HT1080 (cell line): ENCODE measurements at regions not wholly inside any gene's neighbourhood (a gene's known extent, or its start where the extent isn't known, plus 50 kb on each side); places are given as distances from the start of the nearest gene placed in this dataset.
"Not testable (repeated sequence)": the region's sequence is repeated elsewhere in the genome, so short reads cannot be mapped to it uniquely, and the experiment has no call there.

Source experiments
- DNase-seq: peaks from one replicate; pipeline ENCODE4 v3.0.0-alpha.2; 2015; ENCODE audit warnings: low read depth

DNA sequence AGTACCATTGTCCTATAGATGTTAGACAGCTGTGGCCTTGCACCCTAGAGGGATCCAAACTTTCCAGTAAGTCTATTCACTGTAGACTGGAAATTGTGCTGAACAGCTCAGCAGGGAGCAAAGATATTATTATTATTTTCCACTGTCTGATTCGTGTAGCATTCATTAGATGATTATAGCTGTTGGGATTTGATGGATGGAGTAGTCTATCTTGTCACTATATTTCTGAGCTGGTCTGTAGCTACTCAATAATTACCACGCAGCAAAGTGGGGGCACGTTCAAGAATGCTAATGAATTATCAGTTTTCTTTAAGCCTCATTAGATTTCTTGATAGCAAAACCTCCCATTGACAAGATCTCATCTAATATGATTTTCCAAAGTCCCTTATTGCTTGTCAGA, 113.2 kb downstream of the RTP4 start:
- DNase-seq, result no peak

DNA sequence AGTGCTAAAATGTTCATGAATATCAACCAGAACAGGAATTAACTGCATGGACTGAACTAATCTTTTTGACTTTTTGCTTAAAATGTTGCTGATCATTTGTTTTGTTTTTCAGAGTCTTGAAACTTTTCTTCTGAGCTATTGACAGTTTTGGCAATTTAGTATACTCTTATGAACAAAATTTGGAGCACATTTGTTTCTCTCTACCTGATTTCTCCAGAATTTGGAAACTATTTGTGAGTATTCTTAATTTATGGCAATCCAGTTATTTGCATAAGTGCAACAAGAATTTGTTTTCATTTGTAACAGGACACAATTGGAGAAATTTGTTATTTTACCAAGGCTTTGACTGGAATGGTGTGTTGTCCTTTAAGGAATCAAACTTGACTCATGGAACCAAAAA, 107.4 kb downstream of the RTP4 start:
- DNase-seq, result not testable (repeated sequence)

- DNase-seq, result no peak
Observed at GRCh38 chr3:187473778-187474406, 105.7 kb downstream of the RTP4 start.

- not testable (repeated sequence) for DNase-seq
Observed at GRCh38 chr3:187466306-187466705, 98.1 kb downstream of the RTP4 start.

- DNase-seq, result no peak
Observed at GRCh38 chr3:187465503-187465902, 97.3 kb downstream of the RTP4 start.

DNA sequence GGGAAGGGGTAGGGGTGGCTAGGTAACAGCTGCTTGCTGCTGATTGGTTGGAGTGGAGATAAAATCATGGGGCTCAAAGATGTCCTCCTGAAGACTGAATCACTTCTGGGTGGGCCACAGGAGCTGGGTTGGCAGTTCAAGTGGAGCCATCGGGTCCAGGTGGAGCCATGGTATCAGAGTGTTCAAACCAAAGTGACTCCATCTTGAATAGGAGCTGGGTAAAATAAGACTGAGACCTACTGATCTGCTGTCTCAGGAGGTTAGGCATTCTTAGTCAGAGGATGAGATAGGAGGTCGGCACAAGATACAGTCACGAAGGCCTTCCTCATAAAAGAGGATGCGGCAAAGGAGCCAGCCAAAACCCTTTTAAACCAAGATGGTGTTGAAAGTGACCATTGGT, 96.5 kb downstream of the RTP4 start:
- no peak for DNase-seq

DNA sequence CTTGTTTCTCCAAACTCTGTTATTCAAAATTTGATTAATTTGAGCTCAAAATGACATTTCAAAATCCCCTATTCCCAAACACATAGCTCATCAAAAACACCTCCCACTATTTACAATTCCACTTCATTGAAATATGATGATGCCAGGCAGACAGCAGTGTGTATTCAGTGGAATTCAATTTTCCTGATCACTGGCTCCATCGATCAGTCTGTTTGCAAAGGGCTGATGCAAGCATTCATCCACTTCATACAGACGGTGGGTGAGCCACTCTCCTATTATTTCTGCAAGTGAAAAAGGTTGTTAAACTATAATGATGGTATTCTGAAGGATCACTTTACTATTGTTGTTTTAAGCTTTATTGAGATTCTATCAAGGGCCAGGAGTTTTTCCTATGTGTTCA, 90.7 kb downstream of the RTP4 start:
- DNase-seq, result no peak

DNA sequence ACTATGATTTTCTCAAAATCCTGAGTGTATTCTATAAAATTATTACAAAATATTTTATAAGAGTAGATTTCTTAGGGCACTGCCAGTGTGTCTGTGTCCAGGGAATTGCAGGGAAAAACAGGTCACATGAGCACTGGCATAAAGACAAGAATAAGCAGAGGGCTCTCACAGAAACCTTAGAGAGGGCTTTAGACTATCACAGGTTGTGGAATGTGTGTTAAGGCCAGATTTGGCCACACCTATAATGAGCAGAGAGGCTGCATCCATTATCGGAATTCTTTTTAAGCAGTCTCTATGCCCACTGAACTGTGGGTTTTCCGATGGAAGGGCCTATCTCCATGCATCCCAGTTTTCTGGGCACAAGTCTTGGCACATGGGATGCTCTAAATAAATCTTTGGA, 90.2 kb downstream of the RTP4 start:
- no peak for DNase-seq

DNA sequence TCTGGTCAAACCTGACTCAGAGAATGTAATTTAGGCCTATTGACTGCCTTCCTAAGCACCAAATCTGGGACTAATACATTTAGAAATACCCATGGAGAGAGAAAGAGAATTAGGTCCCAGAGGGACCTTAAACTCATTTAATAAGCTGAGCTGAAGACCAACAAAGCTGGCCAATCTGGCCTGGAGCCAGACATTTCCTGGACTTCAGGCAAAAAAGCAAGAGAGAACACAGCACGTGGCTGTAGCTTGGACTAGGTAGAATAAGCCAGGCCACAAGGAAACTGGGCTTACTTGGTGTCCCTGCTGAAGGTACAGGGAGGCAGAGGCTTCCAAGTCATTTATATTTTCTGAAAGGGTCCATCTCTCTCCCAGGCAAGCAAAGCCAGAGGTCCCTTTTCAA, 88.1 kb downstream of the RTP4 start:
- DNase-seq, result no peak

- DNase-seq, result no peak
Observed at GRCh38 chr3:187454085-187454815, 86.1 kb downstream of the RTP4 start.

DNA sequence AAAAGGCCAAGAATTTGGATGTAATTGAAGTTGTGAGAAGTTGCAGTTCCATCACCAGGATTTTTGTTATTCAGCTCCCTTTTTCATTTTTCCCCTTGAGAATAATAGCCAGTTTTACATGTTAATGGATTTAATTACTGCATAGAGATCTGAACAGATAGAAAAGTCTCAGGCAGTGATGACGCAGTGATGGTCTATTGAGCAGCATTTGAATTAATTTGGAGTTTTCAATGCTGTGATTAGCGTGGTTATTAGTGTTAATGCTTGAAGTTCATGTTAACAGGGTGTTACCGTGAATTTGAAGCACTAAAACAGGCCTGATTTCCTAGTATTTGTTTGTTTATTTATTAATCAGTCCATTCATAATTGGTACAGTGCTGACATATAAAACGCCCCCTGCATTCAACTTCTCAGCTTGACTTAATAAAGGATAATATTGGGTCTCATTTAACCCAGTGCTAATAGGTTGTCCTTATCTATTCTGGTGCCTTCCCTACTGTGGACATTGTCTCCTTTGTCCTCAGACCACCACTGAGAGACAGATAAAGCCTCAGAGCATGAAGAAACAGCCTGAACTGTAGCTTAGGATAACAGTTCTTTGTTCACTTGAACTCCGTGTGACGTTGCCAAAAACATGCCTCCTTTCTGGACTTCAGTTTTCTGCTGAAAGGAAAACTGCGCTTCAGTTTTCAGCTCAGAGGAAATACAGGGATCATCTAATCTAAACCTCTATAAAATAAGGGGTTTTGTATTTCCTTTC, 82.4 kb downstream of the RTP4 start:
- DNase-seq, result no peak

- DNase-seq, result no peak
Observed at GRCh38 chr3:187448674-187449073, 80.5 kb downstream of the RTP4 start.

- DNase-seq, result no peak
Observed at GRCh38 chr3:187447737-187448136, 79.6 kb downstream of the RTP4 start.

GRCh38 chr3:187445356-187445755, 77.2 kb downstream of the RTP4 start:
- no peak for DNase-seq

DNA sequence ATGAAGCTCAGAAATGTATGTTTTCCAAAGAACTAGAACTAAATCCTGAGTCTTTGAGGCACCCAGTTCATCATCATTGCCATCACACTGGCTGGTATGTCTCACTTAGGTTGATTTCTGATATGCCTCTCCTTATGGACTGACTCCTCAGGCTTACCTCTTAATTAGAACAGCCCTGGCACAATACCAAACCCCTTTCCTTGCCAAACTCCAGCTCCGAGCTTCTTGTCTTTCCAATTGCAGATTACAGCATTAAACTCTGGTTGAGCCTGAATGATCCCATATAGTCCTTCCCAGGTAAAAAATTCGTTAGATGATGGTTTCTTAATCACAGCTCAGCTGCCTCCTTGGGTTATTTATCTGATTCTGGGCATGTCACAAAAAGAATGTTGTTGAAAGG, 66.3 kb downstream of the RTP4 start:
- no peak for DNase-seq

DNA sequence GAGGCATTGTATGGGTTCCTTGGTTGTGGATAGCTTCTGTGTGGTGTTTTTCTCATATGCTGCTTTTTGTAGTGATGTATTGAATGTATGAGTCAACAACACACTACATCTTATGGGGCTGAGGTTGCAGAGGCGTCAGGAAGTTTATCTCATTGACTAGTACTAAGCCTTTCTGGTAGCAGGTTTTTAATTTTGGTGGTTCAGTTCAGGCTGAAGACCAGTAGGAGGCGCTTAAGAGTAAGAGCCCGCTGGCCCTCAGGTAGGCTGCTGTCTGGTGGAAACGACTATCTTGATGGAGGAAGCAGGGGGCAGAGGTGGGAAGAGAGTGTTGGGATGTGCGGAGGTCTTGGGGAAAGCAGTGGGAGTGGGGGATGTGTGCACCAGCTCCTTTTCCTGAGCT, 62.4 kb downstream of the RTP4 start:
- no peak for DNase-seq
